LNCAP (cell line): ENCODE measurements at regions not wholly inside any gene's neighbourhood (a gene's known extent, or its start where the extent isn't known, plus 50 kb on each side); places are given as distances from the start of the nearest gene placed in this dataset.

ENCODE experiments used
- CTCF ChIP-seq: fragments of 450-650 bp; IDR thresholded peaks from 2 replicates; pipeline ENCODE4 v1.5.1; 2017; ENCODE audit warnings: mild to moderate bottlenecking

- no peak for TF ChIP-seq CTCF
These were observed 528.9 kb upstream of the ZNF462 start for GRCh38 chr9:106334081-106334480.

- TF ChIP-seq CTCF, result no peak
These were observed 523.1 kb upstream of the ZNF462 start for GRCh38 chr9:106339882-106340281.

- TF ChIP-seq CTCF, result no peak
These were observed 512.2 kb upstream of the ZNF462 start for GRCh38 chr9:106350777-106351176.

- TF ChIP-seq CTCF, result no peak
These were observed 506.0 kb upstream of the ZNF462 start for GRCh38 chr9:106356924-106357323.

GRCh38 chr9:106358331-106358730, 504.6 kb upstream of the ZNF462 start:
- no peak for TF ChIP-seq CTCF

GRCh38 chr9:106376689-106377088, 486.3 kb upstream of the ZNF462 start:
- no peak for TF ChIP-seq CTCF

GRCh38 chr9:106383072-106383471, 479.9 kb upstream of the ZNF462 start:
- no peak for TF ChIP-seq CTCF

GRCh38 chr9:106387965-106388364, 475.0 kb upstream of the ZNF462 start:
- TF ChIP-seq CTCF, result no peak
